ENCODE measurements at regions not wholly inside any gene's neighbourhood (a gene's known extent, or its start where the extent isn't known, plus 50 kb on each side); places are given as distances from the start of the nearest gene placed in this dataset.

DNA sequence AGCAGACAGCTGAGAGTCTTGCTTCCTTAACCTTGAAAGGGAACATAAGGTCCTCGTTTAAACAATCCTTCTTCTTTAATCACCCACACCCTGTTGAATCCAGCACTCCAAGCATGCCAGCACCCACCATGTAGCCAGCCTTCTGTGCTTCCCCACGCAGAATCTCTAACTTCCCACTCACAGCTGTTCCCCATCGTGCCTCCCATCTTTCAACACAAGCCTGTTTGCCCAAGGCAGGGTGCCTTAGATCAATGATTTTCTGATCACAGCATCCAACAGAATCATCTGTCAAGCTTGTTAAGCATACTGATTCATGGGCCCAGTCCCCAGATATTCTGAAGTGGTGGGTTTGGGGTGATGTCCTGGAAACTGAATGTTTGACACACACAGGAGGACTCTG lies 530.8 kb downstream of the SH2D4B start:
- ATAC-seq (no peak), DNase-seq (ENCODE audit: low read depth, low spot score) (no peak), FAIRE-seq (no peak)
- in situ Hi-C loops (cut with MboI), result no loop called here
- CTCF ChIA-PET, result interaction anchor here (0.8 to 0.9 kb wide), 3 partner anchors 108 to 214 kb away, joined by 3 to 4 read pairs (median 3); no protein-coding TSS in a partner anchor
- Histone ChIP-seq H3K9ac (ENCODE audit: control insufficient read depth, insufficient read depth, low read length) (no peak overlapping the region), H3K9me3 (replicated peaks; ENCODE audit: control insufficient read depth, insufficient read depth, low read length) (no peaks in the 10 kb centered on the region), H3K36me3 (ENCODE audit: control insufficient read depth in 2 of 2, insufficient read depth in 2 of 2, low read length in 1 of 2) (no peaks in the 10 kb centered on the region), H3K27me3 (replicated peaks in 1 of 2; ENCODE audit: control insufficient read depth in 2 of 2, insufficient read depth in 2 of 2, low read length in 1 of 2) (no peaks in the 10 kb centered on the region), H3K4me1 (ENCODE audit: control insufficient read depth, insufficient read depth, low read length) (no peaks in the 10 kb centered on the region), H2AFZ (ENCODE audit: control insufficient read depth, low read depth, low read length) (no peak overlapping the region), H4K20me1 (ENCODE audit: control insufficient read depth, insufficient read depth) (no peaks in the 10 kb centered on the region), H3K79me2 (ENCODE audit: control insufficient read depth, insufficient read depth, low read length) (no peaks in the 10 kb centered on the region), H3K4me3 (no peak overlapping the region), H3K4me2 (ENCODE audit: control insufficient read depth, insufficient read depth) (no peak overlapping the region), H3K27ac (ENCODE audit: control insufficient read depth, insufficient read depth) (no peak overlapping the region)
- POLR2A ChIA-PET, result no interaction called here
- intact Hi-C loops (cut with micrococcal nuclease; ENCODE audit: unreplicated experiment), result no loop called here
- RAD21 ChIA-PET (ENCODE audit: unreplicated experiment), result no interaction called here
- BruUV-seq (replicated peaks), result no TSS peak
- 25% methylated on average over 3 of the region's 3 CpGs for WGBS (ENCODE audit: insufficient coverage, insufficient replicate concordance, low lambda C conversion rate, missing lambda C conversion rate)
- SMC1A ChIA-PET (ENCODE audit: uncharacterized antibody, unreplicated experiment), result interaction anchor here (1.1 to 2.0 kb wide), 6 partner anchors 10 to 41 kb away, joined by 3 to 7 read pairs (median 4); no protein-coding TSS in a partner anchor
- TF ChIP-seq IRF4 (IDR thresholded peaks at IDR 0.05; ENCODE audit: low read depth, low read length), result no peak
- no peak for TF ChIP-seq MYB (IDR thresholded peaks at IDR 0.05; ENCODE audit: borderline replicate concordance, low read depth, low read length)
- no peak for TF ChIP-seq NFXL1 (IDR thresholded peaks at IDR 0.05; ENCODE audit: borderline replicate concordance)
- TF ChIP-seq YY1 (IDR thresholded peaks at IDR 0.05; ENCODE audit: low read depth, low read length), result no peak
- no peak for TF ChIP-seq CHD2 (IDR thresholded peaks at IDR 0.05; ENCODE audit: borderline replicate concordance, low read depth, low read length)
- TF ChIP-seq EZH2 (IDR thresholded peaks at IDR 0.05; ENCODE audit: borderline replicate concordance, control insufficient read depth, low read depth, low read length), result no peak
- no peak for TF ChIP-seq GATAD2B (conservative IDR thresholded peaks at IDR 0.05; ENCODE audit: low read depth)
- TF ChIP-seq ETV6 (conservative IDR thresholded peaks at IDR 0.05 in 1 of 2, IDR thresholded peaks at IDR 0.05 in 1 of 2; ENCODE audit: borderline replicate concordance in 1 of 2, low read depth in 1 of 2), result no peak
- TF ChIP-seq PRDM15 (CRISPR knock-in tag; IDR thresholded peaks at IDR 0.05), result no peak
- TF ChIP-seq BHLHE40 (IDR thresholded peaks at IDR 0.05; ENCODE audit: borderline replicate concordance in 1 of 2, low read depth in 2 of 2, low read length in 1 of 2), result no peak
- TF ChIP-seq CREB1 (IDR thresholded peaks at IDR 0.05; ENCODE audit: low read depth), result no peak
- no peak for TF ChIP-seq CHD4 (IDR thresholded peaks at IDR 0.05)
- TF ChIP-seq FOXK2 (IDR thresholded peaks at IDR 0.05), result no peak
- TF ChIP-seq FOS (IDR thresholded peaks at IDR 0.05; ENCODE audit: borderline replicate concordance, extremely low read depth, insufficient read length), result no peak
- TF ChIP-seq ZNF592 (IDR thresholded peaks at IDR 0.05), result no peak
- TF ChIP-seq YBX1 (IDR thresholded peaks at IDR 0.05), result no peak
- TF ChIP-seq PKNOX1 (IDR thresholded peaks at IDR 0.05), result no peak
- TF ChIP-seq RUNX3 (IDR thresholded peaks at IDR 0.05; ENCODE audit: low read length), result no peak
